ENCODE measurements at regions not wholly inside any gene's neighbourhood (a gene's known extent, or its start where the extent isn't known, plus 50 kb on each side); places are given as distances from the start of the nearest gene placed in this dataset.
"Not testable (repeated sequence)": the region's sequence is repeated elsewhere in the genome, so short reads cannot be mapped to it uniquely, and the experiment has no call there.

- no peak overlapping the region for H3K4me3 ChIP-seq
- TF ChIP-seq, protein P1, sequence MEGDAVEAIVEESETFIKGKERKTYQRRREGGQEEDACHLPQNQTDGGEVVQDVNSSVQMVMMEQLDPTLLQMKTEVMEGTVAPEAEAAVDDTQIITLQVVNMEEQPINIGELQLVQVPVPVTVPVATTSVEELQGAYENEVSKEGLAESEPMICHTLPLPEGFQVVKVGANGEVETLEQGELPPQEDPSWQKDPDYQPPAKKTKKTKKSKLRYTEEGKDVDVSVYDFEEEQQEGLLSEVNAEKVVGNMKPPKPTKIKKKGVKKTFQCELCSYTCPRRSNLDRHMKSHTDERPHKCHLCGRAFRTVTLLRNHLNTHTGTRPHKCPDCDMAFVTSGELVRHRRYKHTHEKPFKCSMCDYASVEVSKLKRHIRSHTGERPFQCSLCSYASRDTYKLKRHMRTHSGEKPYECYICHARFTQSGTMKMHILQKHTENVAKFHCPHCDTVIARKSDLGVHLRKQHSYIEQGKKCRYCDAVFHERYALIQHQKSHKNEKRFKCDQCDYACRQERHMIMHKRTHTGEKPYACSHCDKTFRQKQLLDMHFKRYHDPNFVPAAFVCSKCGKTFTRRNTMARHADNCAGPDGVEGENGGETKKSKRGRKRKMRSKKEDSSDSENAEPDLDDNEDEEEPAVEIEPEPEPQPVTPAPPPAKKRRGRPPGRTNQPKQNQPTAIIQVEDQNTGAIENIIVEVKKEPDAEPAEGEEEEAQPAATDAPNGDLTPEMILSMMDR (IDR thresholded peaks at IDR 0.05): no peak
- DNase-seq: no peak
- no peaks in the 10 kb centered on the region for H3K4me1 ChIP-seq
- H3K9me3 ChIP-seq: no peaks in the 10 kb centered on the region
- H3K36me3 ChIP-seq: no peaks in the 10 kb centered on the region
- intact Hi-C loops (cut with DNase I): no loop called here
- H3K27ac ChIP-seq: no peak overlapping the region
- no peak for ATAC-seq
- H3K27me3 ChIP-seq: no peaks in the 10 kb centered on the region
Observed at GRCh38 chr12:11986165-11986564, 84.6 kb upstream of the BCL2L14 start.

GRCh38 chr12:11987901-11988300 is 82.8 kb upstream of the BCL2L14 start:
- H3K4me3 ChIP-seq: no peak overlapping the region
- no peak overlapping the region for H3K27ac ChIP-seq
- H3K36me3 ChIP-seq: no peaks in the 10 kb centered on the region
- intact Hi-C loops (cut with DNase I): no loop called here
- DNase-seq: no peak
- TF ChIP-seq, protein P1 (IDR thresholded peaks at IDR 0.05): no peak
- no peaks in the 10 kb centered on the region for H3K4me1 ChIP-seq
- no peaks in the 10 kb centered on the region for H3K9me3 ChIP-seq
- ATAC-seq: no peak
- H3K27me3 ChIP-seq: no peaks in the 10 kb centered on the region

- intact Hi-C loops (cut with DNase I): no loop called here
- no peaks in the 10 kb centered on the region for H3K9me3 ChIP-seq
- TF ChIP-seq, protein P1 (IDR thresholded peaks at IDR 0.05): no peak
- ATAC-seq (no peak), DNase-seq (no peak)
- no peaks in the 10 kb centered on the region for H3K36me3 ChIP-seq
- H3K27me3 ChIP-seq: no peaks in the 10 kb centered on the region
- no peak overlapping the region for H3K4me3 ChIP-seq
- no peak overlapping the region for H3K27ac ChIP-seq
- no peaks in the 10 kb centered on the region for H3K4me1 ChIP-seq
Observed at GRCh38 chr12:11991604-11992003, 79.1 kb upstream of the BCL2L14 start.

GRCh38 chr12:11992515-11992914 is 78.2 kb upstream of the BCL2L14 start:
- Histone ChIP-seq H3K36me3 (no peaks in the 10 kb centered on the region), H3K9me3 (no peaks in the 10 kb centered on the region), H3K27me3 (no peaks in the 10 kb centered on the region), H3K4me1 (no peaks in the 10 kb centered on the region), H3K4me3 (no peak overlapping the region), H3K27ac (no peak overlapping the region)
- ATAC-seq: no peak
- DNase-seq: no peak
- TF ChIP-seq, protein P1 (IDR thresholded peaks at IDR 0.05): no peak
- intact Hi-C loops (cut with DNase I): no loop called here

DNA sequence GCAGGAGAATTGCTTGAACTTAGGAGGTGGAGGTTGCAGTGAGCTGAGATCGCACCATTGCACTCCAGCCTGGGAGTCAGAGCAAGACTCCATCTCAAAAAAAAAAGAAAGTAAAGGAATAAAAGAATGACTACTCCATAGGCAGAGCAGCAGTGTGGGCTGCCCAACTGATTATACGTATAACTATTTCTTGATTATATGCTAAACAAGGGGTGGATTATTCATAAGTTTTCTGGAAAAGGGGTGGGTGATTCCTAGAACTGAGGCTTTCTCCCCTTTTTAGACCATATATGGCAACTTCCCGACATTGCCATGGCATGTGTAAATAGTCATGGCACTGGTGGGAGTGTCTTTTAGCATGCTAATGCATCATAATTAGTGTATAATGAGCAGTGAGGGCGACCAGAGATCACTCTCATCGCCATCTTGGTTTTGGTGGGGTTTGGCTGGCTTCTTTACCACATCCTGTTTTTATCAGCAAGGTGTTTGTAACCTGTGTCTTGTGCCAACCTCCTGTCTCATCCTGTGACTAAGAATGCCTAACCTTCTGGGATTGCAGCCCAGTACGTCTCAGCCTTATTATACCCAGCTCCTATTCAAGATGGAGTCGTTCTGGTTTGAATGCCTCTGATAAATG is 72.3 kb upstream of the BCL2L14 start:
- ATAC-seq; H3K36me3 ChIP-seq; intact Hi-C loops (cut with DNase I); H3K4me3 ChIP-seq; H3K9me3 ChIP-seq; DNase-seq; H3K4me1 ChIP-seq; H3K27ac ChIP-seq; H3K27me3 ChIP-seq: not testable (repeated sequence)

DNA sequence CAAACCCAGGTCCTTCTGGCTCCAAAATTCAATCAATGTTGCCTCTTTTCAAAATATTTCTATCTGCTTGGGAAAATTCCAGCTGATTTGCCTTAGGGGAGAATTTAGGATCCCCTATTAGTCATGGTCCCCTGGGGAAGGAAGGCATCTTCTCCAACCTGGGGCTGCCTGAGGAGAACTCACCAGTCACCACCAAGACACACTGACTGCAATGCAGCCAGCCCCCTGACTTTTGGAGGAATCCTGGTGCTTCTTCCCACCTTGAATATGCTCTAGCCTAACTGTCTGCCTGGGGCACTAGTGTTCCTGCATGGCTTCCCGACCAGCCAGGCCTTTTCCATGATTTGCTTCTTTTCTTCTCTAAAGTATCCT is 71.8 kb upstream of the BCL2L14 start:
- no peak for ATAC-seq
- intact Hi-C loops (cut with DNase I): no loop called here
- no peaks in the 10 kb centered on the region for H3K4me1 ChIP-seq
- H3K27ac ChIP-seq: no peak overlapping the region
- TF ChIP-seq, protein P1 (IDR thresholded peaks at IDR 0.05): no peak
- H3K36me3 ChIP-seq: no peaks in the 10 kb centered on the region
- H3K27me3 ChIP-seq: no peaks in the 10 kb centered on the region
- no peak overlapping the region for H3K4me3 ChIP-seq
- H3K9me3 ChIP-seq: no peaks in the 10 kb centered on the region
- DNase-seq: no peak
